IMR-90 (cell line): ENCODE measurements at regions not wholly inside any gene's neighbourhood (a gene's known extent, or its start where the extent isn't known, plus 50 kb on each side); places are given as distances from the start of the nearest gene placed in this dataset.

ENCODE experiments used
- ATAC-seq: fragments of 200-7000 bp; cut with Tn5 transposase; 2 replicates; pipeline ENCODE4 v1.9.1; 2020; ENCODE audit warnings: low read depth, mild to moderate bottlenecking, moderate library complexity
- BruUV-seq: library from RNA; stranded (reverse); fragments of 400-500 nt; replicated peaks from 2 replicates; lab custom pipeline; 2021; lab: Mats Ljungman, UMichigan
- CTCF ChIA-PET: fragments of 300-600 bp; formaldehyde crosslinking; extraction: SDS; loops from one replicate; lab custom pipeline; 2021; ENCODE audit warnings: antibody characterized with exemption; lab: Yijun Ruan, JAX
- POLR2A ChIA-PET: fragments of 300-600 bp; sonication (Branson Sonifier 250); formaldehyde crosslinking; loops from one replicate; lab custom pipeline; 2022; ENCODE audit warnings: antibody characterized with exemption; ENCODE audit not compliant: unreplicated experiment; lab: Charles Lee
- DNase-seq: peaks from one replicate; pipeline ENCODE4 v3.0.0; 2013
- H2AFZ ChIP-seq: replicated peaks from 2 replicates; pipeline ENCODE3; 2013; ENCODE audit warnings: low read length, mild to moderate bottlenecking; ENCODE audit not compliant: poor library complexity
- H2AK5ac ChIP-seq: 2 replicates; pipeline ENCODE4 v1.6.1; 2013; ENCODE audit warnings: low read depth, low read length, inconsistent platforms
- H2AK9ac ChIP-seq: replicated peaks from 2 replicates; pipeline ENCODE3; 2013; ENCODE audit warnings: mild to moderate bottlenecking, low read depth, low read length, moderate library complexity; ENCODE audit not compliant: poor library complexity
- H2BK120ac ChIP-seq: 2 replicates; pipeline ENCODE4 v1.6.1; 2013; ENCODE audit warnings: low read depth, low read length, inconsistent platforms
- H2BK15ac ChIP-seq: 3 replicates; pipeline ENCODE4 v1.6.1; 2013; ENCODE audit warnings: low read depth, low read length, inconsistent platforms
- H2BK20ac ChIP-seq: 2 replicates; pipeline ENCODE4 v1.6.1; 2013; ENCODE audit warnings: low read depth, mild to moderate bottlenecking, inconsistent platforms, low read length, moderate library complexity
- H2BK5ac ChIP-seq: 2 replicates; pipeline ENCODE4 v1.6.1; 2013; ENCODE audit warnings: mild to moderate bottlenecking, low read depth, low read length, inconsistent platforms; ENCODE audit not compliant: poor library complexity, severe bottlenecking
- H3K14ac ChIP-seq: replicated peaks from 2 replicates; pipeline ENCODE4 v1.6.1; 2013; ENCODE audit warnings: low read depth, low read length, inconsistent platforms
- H3K18ac ChIP-seq: 2 replicates; pipeline ENCODE4 v1.6.1; 2013; ENCODE audit warnings: low read depth, low read length, control low read depth
- H3K23ac ChIP-seq: 2 replicates; pipeline ENCODE4 v1.6.1; 2013; ENCODE audit warnings: low read depth, low read length, inconsistent platforms
- H3K27ac ChIP-seq: 2 replicates; pipeline ENCODE4 v1.5.1; 2013; ENCODE audit warnings: mild to moderate bottlenecking, control low read depth, low read length; ENCODE audit not compliant: insufficient read depth
- H3K27me3 ChIP-seq: 2 replicates; pipeline ENCODE4 v1.6.1; 2013; ENCODE audit warnings: low read length; ENCODE audit not compliant: control insufficient read depth, insufficient read depth
- H3K36me3 ChIP-seq: 2 replicates; pipeline ENCODE4 v1.6.1; 2013; ENCODE audit warnings: low read length, mixed read lengths; ENCODE audit not compliant: control insufficient read depth, insufficient read depth
- H3K4ac ChIP-seq: 2 replicates; pipeline ENCODE4 v1.6.1; 2013; ENCODE audit warnings: low read depth, low read length, inconsistent platforms
- H3K4me1 ChIP-seq: 2 replicates; pipeline ENCODE4 v1.6.1; 2013; ENCODE audit warnings: low read length, mixed read lengths; ENCODE audit not compliant: control insufficient read depth, insufficient read depth
- H3K4me2 ChIP-seq: 2 replicates; pipeline ENCODE4 v1.6.1; 2013; ENCODE audit warnings: low read depth, mild to moderate bottlenecking, control low read depth, low read length, moderate library complexity
- H3K4me3 ChIP-seq: 2 replicates; pipeline ENCODE4 v1.5.1; 2013; ENCODE audit warnings: low read depth, mild to moderate bottlenecking, control low read depth, low read length, moderate library complexity; ENCODE audit not compliant: insufficient read depth
- H3K56ac ChIP-seq: 2 replicates; pipeline ENCODE4 v1.6.1; 2013; ENCODE audit warnings: low read length, inconsistent platforms; ENCODE audit not compliant: insufficient read depth; ENCODE audit errors: extremely low read depth
- H3K79me1 ChIP-seq, 2 experiments: 2 replicates each; pipeline ENCODE4 v1.6.1; 2013; ENCODE audit warnings: low read length in 2 of 2, inconsistent platforms in 1 of 2, low read depth in 1 of 2
- H3K9ac ChIP-seq: 2 replicates; pipeline ENCODE4 v1.6.1; 2013; ENCODE audit warnings: low read depth, low read length, control low read depth
- H3K9me1 ChIP-seq: 2 replicates; pipeline ENCODE4 v1.6.1; 2013; ENCODE audit warnings: low read length, inconsistent platforms; ENCODE audit not compliant: insufficient read depth
- H3K9me3 ChIP-seq: 2 replicates; pipeline ENCODE4 v1.6.1; 2013; ENCODE audit warnings: low read length; ENCODE audit not compliant: control insufficient read depth, insufficient read depth
- H4K20me1 ChIP-seq: 2 replicates; pipeline ENCODE4 v1.6.1; 2013; ENCODE audit warnings: low read length, inconsistent platforms; ENCODE audit not compliant: insufficient read depth
- H4K5ac ChIP-seq: 2 replicates; pipeline ENCODE4 v1.6.1; 2013; ENCODE audit warnings: mild to moderate bottlenecking, low read depth, low read length, control low read depth
- H4K8ac ChIP-seq, 2 experiments: 2 replicates each; pipeline ENCODE4 v1.6.1; 2013; ENCODE audit warnings: low read depth in 2 of 2, low read length in 2 of 2, control low read depth in 1 of 2, inconsistent platforms in 1 of 2
- H4K91ac ChIP-seq: 2 replicates; pipeline ENCODE4 v1.6.1; 2013; ENCODE audit warnings: low read depth, low read length, inconsistent platforms; ENCODE audit not compliant: insufficient read depth
- BHLHE40 ChIP-seq: fragments of 150-350 bp; IDR thresholded peaks from 2 replicates; pipeline ENCODE4 v1.6.1; 2016; ENCODE audit warnings: mild to moderate bottlenecking, low read depth, low read length
- CHD1 ChIP-seq: IDR thresholded peaks from 2 replicates; pipeline ENCODE4 v1.6.1; 2012; ENCODE audit warnings: low read depth, low read length, improper control_type of control experiment
- CTCF ChIP-seq: conservative IDR thresholded peaks from 2 replicates; pipeline ENCODE4 v1.5.1; 2012; ENCODE audit warnings: mild to moderate bottlenecking, low read depth, low read length, improper control_type of control experiment
- ELK1 ChIP-seq: fragments of 150-350 bp; IDR thresholded peaks from 2 replicates; pipeline ENCODE4 v1.6.1; 2016; ENCODE audit warnings: low read depth, mild to moderate bottlenecking, low read length, moderate library complexity, borderline replicate concordance
- FOS ChIP-seq: fragments of 150-350 bp; IDR thresholded peaks from 2 replicates; pipeline ENCODE4 v1.6.1; 2016; ENCODE audit warnings: low read depth, low read length
- MAFK ChIP-seq: IDR thresholded peaks from 2 replicates; pipeline ENCODE4 v1.6.1; 2012; ENCODE audit warnings: low read depth, low read length, improper control_type of control experiment
- MAZ ChIP-seq: IDR thresholded peaks from 2 replicates; pipeline ENCODE4 v1.6.1; 2012; ENCODE audit warnings: low read depth, mild to moderate bottlenecking, low read length, improper control_type of control experiment, moderate library complexity, borderline replicate concordance
- MXI1 ChIP-seq: IDR thresholded peaks from 2 replicates; pipeline ENCODE4 v1.6.1; 2012; ENCODE audit warnings: low read depth, mild to moderate bottlenecking, low read length, moderate library complexity, borderline replicate concordance
- NFE2L2 ChIP-seq: fragments of 150-350 bp; IDR thresholded peaks from 2 replicates; pipeline ENCODE4 v1.6.1; 2016; ENCODE audit warnings: low read depth, mild to moderate bottlenecking, low read length
- POLR2A ChIP-seq: IDR thresholded peaks from 2 replicates; pipeline ENCODE4 v1.6.1; 2012; ENCODE audit warnings: mild to moderate bottlenecking, low read depth, low read length
- RAD21 ChIP-seq: IDR thresholded peaks from 2 replicates; pipeline ENCODE4 v1.6.1; 2012; ENCODE audit warnings: low read length, improper control_type of control experiment
- RCOR1 ChIP-seq: IDR thresholded peaks from 2 replicates; pipeline ENCODE4 v1.6.1; 2012; ENCODE audit warnings: mild to moderate bottlenecking, low read length, improper control_type of control experiment; ENCODE audit not compliant: insufficient replicate concordance
- RFX5 ChIP-seq: IDR thresholded peaks from 2 replicates; pipeline ENCODE4 v1.8.0; 2012; ENCODE audit warnings: low read depth, mild to moderate bottlenecking, low read length, moderate library complexity
- SMC3 ChIP-seq: fragments of 150-350 bp; IDR thresholded peaks from 2 replicates; pipeline ENCODE4 v1.6.1; 2016; ENCODE audit warnings: low read depth, mild to moderate bottlenecking, antibody characterized with exemption, low read length, moderate library complexity
- USF2 ChIP-seq: fragments of 150-350 bp; IDR thresholded peaks from 2 replicates; pipeline ENCODE4 v1.6.1; 2017; ENCODE audit warnings: mild to moderate bottlenecking, antibody characterized with exemption, low read length, low read depth
- dilution Hi-C: fragments of 300-500 bp; cut with HindIII; formaldehyde crosslinking; loops from one replicate; pipeline ENCODE4 v1.14.3; 2018; ENCODE audit warnings: low sequenced_read_pairs; ENCODE audit not compliant: unreplicated experiment
- in situ Hi-C: fragments of 300-500 bp; cut with MboI; formaldehyde crosslinking; loops from 3 replicates; pipeline ENCODE4 v1.14.3; 2019; ENCODE audit warnings: low sequenced_read_pairs, inconsistent platforms, mixed read lengths
- intact Hi-C: fragments of 100-400 bp; cut with micrococcal nuclease; formaldehyde crosslinking; loops from 2 replicates; pipeline ENCODE4 v1.10.0; 2022

- ChIA-PET POLR2A (no interaction called here), CTCF (no interaction called here)
- BruUV-seq = no TSS peak
- Histone ChIP-seq H3K27ac (no peak overlapping the region), H2AK9ac (no peak overlapping the region), H4K8ac (no peak overlapping the region), H3K23ac (no peak overlapping the region), H3K4me1 (no peaks in the 10 kb centered on the region), H3K56ac (no peak overlapping the region), H3K4me3 (no peak overlapping the region), H2BK120ac (no peak overlapping the region), H2AK5ac (no peak overlapping the region), H3K36me3 (no peaks in the 10 kb centered on the region), H3K9ac (no peak overlapping the region), H2BK20ac (no peak overlapping the region), H3K27me3 (no peaks in the 10 kb centered on the region), H3K14ac (no peak overlapping the region), H2AFZ (no peak overlapping the region), H3K9me3 (no peaks in the 10 kb centered on the region; the same call in 1 of the 2 replicates), H4K5ac (no peak overlapping the region), H4K20me1 (no peaks in the 10 kb centered on the region), H3K9me1 (no peaks in the 10 kb centered on the region), H3K79me1 (no peaks in the 10 kb centered on the region), H2BK15ac (no peak overlapping the region), H4K91ac (no peak overlapping the region), H2BK5ac (no peak overlapping the region), H3K4me2 (no peak overlapping the region), H3K18ac (no peak overlapping the region), H3K4ac (no peak overlapping the region)
- TF ChIP-seq MXI1 (no peak), MAFK (no peak), POLR2A (no peak), NFE2L2 (no peak), SMC3 (no peak), RCOR1 (no peak), FOS (no peak), CHD1 (no peak), USF2 (no peak), RFX5 (no peak), CTCF (no peak), RAD21 (no peak), BHLHE40 (no peak), MAZ (no peak), ELK1 (no peak)
- intact Hi-C loops (no loop called here), in situ Hi-C loops (no loop called here), dilution Hi-C loops (no loop called here)
- DNase-seq (no peak), ATAC-seq (no peak)
Observed at GRCh38 chr4:135338181-135338580, 1136.6 kb upstream of the PABPC4L start.
